Stimulated activated CD8-positive, alpha-beta memory T cell treated with anti-CD3 and anti-CD28 coated beads, Interleukin-7, amount 100 ng/mL, for 4 hours (primary cell): ENCODE measurements at regions not wholly inside any gene's neighbourhood (a gene's known extent, or its start where the extent isn't known, plus 50 kb on each side); places are given as distances from the start of the nearest gene placed in this dataset.

Source experiments
- DNase-seq, 2 donors: peaks; one replicate each; pipeline ENCODE4 v3.0.0-alpha.2; 2020; ENCODE audit warnings: low read depth in 2 of 2

DNA sequence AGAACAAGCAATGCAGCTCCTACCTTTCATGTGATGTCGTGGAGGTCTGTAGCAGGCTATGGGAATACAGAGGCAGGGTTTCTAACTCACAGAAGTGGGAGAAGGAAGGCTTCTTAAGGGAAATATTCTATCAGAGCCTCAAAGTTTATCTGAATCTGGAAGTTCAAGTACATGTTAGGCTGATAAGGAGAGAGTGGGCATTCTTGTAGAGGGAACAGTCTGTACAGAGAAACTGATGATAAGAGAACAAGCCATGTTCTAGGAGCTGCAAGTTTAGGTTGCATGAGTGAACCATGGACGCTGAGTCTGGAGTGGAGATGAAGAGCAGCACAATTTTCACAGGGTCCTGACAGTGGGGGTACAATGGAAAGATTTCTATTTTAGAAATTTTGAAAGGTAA is 344.0 kb downstream of the CHRM3 start:
- DNase-seq = no peak

DNA sequence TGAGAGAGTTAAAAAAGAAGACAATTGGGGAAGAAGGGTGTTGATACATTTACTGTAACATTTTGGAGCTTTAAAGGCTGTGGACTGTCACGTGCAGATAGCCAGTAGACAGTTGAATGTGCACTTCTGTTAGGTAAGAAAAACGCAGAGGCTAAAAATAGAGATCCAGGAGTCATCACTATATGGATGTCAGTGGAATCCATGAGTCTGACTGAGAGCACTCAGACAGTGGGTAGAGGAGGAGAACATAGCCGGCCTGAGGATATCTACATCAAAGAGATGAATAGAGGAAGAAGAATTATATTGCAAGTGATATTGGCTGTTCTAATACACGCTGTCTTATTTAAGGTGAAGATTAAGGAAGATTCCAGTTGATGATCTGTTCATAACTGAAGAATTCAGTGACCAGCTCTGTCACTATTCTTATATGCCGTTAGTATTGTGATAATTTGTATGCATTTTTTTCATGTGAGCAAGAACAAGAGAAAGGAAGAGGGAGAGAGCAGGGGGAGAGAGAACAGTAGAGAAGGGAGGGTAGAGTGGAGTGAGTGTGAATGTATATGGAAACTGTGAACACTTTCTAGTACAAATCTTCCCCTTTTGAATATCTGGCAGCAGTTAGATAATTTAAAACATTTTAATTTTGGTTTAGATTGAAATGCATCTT is 344.8 kb downstream of the CHRM3 start:
- DNase-seq = no peak

- DNase-seq = no peak
Measured at GRCh38 chr1:239732770-239733169, 346.4 kb downstream of the CHRM3 start.

DNA sequence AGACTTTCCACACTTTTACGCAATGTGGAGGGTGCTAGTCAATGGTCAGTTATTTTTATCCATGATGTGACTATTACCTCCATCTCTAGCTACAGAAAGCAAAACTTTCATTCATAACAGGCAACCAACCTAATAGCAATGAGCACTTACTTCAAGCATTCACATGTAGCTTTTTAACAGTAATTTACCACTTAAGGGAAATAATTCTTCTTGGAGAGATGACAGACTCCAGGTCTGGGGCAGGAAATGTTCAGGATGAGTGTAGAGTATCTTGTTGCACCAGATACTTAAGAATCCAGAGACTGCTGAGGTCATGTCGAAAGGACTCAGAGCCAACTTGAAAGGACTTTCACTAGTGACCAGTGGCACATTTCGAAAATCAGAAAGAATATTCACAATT is 347.6 kb downstream of the CHRM3 start:
- no peak for DNase-seq

GRCh38 chr1:239735111-239735510 is 348.7 kb downstream of the CHRM3 start:
- DNase-seq = no peak

- no peak for DNase-seq
Measured at GRCh38 chr1:239736479-239736878, 350.1 kb downstream of the CHRM3 start.

DNA sequence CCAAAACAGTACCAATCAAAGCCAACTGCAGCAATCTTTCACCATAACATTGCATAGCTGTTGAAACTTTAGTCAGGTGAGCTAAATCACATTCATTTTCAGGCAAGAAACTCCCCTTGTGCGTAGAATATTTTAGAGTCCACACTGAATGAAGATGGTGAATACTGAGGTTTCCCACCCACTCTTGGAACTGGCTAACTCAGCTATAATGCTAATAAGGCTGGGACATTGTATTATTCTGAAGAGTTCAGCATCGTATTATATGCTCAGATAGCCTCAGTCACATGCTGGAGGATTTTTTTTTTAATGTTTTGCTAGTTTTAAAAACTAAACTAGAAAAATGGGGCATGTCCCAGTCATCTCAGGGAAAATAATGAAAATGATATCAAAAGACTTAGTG is 352.3 kb upstream of the FMN2 start:
- no peak for DNase-seq

DNA sequence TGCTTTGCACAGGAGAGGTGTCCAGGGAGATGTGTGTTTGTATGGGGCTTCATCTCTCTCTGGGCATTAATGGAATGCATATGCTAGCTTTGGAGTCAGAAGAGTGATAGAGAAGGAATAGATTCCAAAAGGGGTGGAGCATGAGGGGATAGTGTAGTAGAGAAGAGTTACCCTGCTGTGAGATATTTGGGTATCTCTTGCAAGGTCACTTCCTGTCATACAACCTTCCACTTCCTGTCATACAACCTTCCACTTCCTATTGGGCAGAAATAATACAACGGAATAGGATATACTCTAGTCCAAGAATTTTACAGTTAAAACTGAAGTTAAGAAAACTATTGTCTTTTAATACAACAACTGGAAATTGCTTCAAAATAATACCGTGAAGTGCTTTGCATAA is 351.8 kb upstream of the FMN2 start:
- DNase-seq = no peak

DNA sequence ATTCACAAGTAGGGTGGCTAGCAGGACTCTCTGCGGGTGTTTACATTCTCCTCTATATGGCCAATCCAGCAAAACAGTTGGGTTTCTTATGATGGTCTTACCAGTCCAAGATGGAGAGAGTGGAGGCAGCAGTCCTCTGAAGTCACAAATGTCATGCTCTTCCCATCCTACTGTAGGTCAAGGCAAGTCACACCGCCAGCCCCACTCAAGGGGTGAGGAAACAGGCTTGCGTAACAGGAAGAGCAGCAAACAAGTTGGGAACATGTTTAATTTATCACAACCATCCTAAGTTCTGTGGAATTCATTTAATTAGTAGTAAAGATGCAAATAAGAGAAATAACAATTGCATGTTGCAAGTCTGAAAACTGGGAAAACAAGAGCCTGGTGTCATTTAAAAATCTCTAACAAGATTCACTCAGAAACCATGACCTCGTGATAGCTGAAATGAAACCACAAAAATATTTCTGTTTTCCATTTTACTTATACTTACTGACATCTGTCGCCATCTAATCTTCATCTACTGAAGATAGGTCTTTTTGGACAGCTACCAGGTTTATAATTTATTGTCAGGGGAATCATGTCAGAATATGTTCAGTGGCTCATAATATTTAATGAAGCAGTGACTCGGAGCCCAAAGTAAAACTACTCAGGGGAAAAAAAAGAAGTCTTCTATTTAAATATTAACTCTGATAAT is 349.1 kb upstream of the FMN2 start:
- DNase-seq = no peak

- no peak for DNase-seq
Measured at GRCh38 chr1:239744851-239745250, 346.8 kb upstream of the FMN2 start.

DNA sequence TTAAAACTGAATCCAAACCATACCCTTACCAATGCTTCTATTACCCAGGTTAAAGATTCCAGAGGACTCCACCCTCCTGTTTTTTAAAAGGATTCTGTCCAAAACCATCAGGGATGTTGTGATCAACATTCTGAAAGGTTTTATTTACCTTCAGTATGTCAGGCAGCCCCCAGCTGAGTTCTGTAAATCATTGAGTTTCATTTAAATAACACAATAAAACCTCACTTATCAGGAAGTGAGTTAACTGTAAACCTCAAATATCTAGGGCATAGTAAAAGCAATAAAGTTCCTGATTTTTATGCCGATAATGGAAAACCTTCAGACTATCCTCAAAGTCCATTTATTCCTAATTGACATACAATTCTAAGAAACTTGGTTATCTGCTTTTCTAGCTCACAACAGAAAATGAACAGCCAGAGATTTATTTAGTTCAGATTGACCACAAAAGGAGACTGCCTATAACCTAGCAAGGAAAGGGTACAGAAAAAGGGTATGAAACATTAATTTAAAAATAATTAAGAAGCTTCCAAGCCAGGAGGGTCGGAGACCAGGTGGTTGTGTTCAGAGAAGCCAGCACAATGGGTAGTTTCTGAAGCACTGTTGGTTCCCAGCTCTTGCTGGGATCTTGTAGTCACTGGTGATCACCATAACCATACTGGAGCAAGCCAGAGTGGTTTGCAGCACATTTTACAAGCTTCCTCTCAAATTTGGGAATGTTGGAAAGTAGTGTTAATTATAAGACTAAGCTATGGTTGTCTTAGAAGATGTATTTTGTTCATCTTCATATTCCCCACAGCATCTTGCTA is 336.4 kb upstream of the FMN2 start:
- no peak for DNase-seq

- DNase-seq = no peak
Measured at GRCh38 chr1:239757716-239758115, 334.0 kb upstream of the FMN2 start.

DNA sequence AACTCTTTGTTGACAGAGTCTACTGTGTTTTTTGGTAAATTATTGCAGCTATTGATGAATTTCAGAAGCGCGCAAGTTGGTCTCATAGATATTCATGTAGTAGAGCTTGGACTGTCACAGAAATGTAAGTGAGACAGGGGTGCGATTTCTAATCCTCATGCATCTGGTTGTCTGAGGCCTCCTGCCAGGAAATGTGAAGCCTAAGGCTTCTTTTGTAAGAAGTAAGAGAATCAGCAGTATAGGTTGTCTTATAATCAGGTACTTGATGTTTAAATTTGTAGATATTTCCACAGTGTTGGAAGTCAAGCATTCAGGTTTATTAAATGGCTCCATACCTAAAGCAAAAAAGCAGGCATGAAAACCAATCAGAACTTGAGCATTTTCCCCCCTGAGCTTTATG is 332.9 kb upstream of the FMN2 start:
- DNase-seq = no peak

DNA sequence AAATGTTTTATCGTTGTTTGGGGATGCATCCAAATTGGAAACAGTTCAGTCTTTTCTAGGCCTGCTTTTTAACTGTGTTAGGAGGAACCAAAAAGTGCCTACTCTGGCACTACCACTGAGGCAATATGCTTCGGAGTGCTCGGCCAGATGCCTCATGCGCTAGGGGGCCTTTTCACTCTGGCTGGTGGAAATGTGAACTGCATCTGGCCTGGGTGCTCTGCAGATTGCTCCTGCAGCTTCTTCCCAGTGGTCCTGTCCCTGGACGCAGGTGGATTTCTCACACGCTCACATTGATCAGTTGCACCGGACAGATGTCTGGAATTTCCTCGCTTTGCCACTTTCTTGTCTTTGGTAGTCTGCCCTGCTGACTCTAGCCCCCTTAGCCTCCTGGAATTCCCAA is 330.2 kb upstream of the FMN2 start:
- DNase-seq = no peak

GRCh38 chr1:239763850-239764249 is 327.8 kb upstream of the FMN2 start:
- DNase-seq = no peak

- DNase-seq = no peak
Measured at GRCh38 chr1:239764546-239764945, 327.1 kb upstream of the FMN2 start.

GRCh38 chr1:239765163-239765562 is 326.5 kb upstream of the FMN2 start:
- DNase-seq = no peak

GRCh38 chr1:239771550-239771949 is 320.1 kb upstream of the FMN2 start:
- no peak for DNase-seq

DNA sequence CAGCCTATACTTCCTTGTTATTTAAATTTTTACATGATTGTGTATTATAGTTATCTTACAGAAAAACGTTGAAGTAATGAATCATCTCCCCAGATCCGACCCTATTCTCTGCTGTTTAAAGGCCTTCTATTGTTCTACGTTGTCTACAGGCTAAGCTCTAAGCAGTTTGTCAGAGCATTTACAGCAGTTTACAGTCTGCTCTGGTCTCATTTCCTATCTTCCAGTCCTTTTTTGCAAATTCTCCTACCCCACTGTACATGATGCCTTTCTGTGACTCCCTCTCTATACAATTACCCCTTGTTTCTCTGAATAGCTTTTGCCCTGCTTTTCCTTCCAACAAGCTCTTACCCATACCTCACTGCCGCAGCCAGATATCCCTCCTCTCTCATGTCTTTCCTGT is 319.2 kb upstream of the FMN2 start:
- DNase-seq = no peak

- no peak for DNase-seq
Measured at GRCh38 chr1:239775466-239775865, 316.2 kb upstream of the FMN2 start.

DNA sequence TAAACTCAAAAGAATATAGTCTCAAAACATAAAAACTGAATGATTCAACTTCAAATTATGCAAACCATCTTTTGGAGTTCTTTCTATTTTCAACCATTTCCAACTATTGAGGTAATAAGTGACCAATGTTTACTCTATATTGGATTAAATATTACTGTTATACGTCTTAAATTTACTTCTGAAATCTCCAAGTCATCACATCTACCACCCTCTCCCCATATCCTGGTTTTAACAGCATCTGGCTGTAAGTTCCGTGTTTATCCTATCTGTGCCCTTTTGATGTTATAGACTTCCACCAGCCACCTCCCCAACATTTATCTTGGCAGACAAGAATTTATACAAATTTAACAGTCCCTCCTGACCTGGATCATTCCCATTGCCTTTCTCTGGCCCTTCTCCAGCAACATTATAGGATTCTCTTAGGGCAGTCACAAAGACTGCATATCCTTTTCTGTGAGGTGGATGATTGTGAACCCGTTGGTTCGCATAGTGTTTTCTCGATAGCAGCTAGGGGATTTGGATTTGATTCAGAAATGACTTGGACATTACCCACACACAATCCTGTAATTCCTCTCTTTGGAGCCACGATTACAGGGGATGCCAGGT is 313.4 kb upstream of the FMN2 start:
- no peak for DNase-seq

DNA sequence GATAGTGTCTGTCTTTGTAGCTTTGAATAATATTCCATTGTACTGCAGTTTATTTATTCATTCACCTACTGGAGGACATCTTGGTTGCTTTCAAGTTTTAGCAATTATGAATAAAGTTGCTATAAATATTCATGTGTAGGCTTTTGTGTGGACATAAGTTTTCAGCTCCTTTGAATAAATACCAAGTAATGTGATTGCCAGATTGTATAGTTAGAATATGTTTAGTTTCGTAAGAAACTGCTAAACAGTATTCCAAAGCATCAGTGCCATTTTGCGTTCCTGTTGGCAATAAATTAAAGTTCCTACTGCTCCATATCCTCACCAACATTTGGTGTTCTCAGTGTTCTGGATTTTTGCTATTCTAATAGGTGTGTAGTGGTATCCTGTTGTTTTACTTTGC is 311.7 kb upstream of the FMN2 start:
- DNase-seq = no peak

GRCh38 chr1:239784896-239785295 is 306.8 kb upstream of the FMN2 start:
- no peak for DNase-seq
